Suppressor macrophage treated with lipopolysaccharide for 1 hour (primary cell): ENCODE measurements at regions not wholly inside any gene's neighbourhood (a gene's known extent, or its start where the extent isn't known, plus 50 kb on each side); places are given as distances from the start of the nearest gene placed in this dataset.
"Not testable (repeated sequence)": the region's sequence is repeated elsewhere in the genome, so short reads cannot be mapped to it uniquely, and the experiment has no call there.

Experiments used
- DNase-seq, 3 donors: peaks; one replicate each; pipeline ENCODE4 v3.0.0-alpha.2; 2020 to 2022

DNA sequence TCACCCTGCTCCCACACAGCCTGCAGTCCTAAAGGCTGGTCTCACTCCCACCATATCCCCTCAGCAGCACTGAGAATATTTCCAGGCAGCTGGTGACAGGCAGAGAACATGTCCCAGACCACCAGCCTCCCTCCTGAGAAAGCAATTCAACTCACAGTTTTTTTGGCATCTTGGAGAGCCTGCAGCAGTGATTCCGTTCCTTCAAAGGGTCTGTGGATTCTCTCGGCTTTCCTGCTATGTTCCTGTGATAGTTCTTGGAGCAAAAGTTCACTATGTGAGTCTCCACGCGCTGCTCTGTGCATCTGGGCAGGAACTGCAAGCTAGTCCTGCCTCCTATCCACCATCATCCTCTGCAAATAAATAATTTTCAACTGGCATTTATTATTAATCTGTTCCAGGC, 448.3 kb upstream of the HSF2 start:
- DNase-seq, result no peak

GRCh38 chr6:121951918-121952379, 447.5 kb upstream of the HSF2 start:
- no peak for DNase-seq

GRCh38 chr6:121955401-121955800, 444.1 kb upstream of the HSF2 start:
- not testable (repeated sequence) for DNase-seq

DNA sequence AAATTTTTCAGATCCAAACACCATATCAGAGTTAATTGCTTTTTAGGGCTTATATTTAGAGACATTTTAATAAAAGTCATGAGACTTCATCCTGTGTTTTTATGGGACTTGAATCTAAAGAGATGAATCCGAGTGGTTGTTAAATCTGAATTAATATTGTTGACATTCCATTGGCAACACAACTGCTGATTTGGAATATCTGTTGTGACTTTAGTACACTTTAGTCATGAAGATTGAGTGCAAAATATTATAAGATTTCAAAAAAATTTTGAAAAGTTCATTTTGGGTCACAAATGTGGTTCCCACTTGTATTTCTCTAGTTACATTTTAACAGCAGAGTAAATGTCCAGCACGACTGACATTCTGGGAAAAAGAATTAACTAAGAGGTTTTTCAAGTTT, 442.7 kb upstream of the HSF2 start:
- DNase-seq, result no peak

GRCh38 chr6:121959501-121959900, 440.0 kb upstream of the HSF2 start:
- no peak for DNase-seq

DNA sequence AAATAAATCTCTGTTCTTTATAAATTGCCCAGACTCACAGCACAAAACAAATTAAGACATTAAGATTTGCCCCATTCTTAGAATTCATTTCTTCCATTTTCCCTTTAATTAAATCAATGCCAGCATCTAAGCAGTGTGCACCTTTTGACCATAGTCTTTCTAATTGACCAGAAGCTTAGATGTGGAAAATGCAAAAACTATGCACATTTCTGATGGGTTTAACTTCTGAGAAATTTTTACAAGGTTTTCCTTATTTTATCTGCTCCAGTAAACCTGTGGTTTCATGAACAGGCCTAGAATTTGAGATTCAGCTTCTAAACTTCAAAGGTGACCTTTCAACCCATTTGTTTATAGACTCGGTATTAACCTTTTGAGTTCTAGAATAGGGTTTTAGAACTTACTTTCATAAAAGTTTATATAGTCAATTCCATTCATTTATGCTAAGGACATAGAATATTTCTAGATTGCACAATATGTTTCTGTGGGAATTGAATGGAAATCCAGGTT, 437.8 kb upstream of the HSF2 start:
- DNase-seq, result no peak

DNA sequence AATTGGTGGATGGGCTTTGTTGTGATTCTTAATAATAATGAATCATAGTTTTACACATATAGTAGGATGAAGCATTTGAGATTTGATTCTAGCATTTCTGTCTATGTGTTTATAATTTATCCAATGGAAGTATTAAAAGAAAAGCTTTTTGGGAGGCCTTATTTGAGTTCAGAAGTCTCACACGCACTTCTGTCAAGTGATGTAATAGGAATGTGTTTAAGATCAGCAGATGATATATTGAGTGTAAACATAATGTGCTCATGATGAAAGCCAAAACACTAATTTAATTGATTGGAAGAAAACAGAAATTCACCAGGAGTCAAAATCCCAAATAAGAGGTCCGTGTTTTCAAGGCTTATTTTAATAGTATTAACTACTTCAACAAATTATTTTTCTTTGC, 435.6 kb upstream of the HSF2 start:
- DNase-seq, result no peak

DNA sequence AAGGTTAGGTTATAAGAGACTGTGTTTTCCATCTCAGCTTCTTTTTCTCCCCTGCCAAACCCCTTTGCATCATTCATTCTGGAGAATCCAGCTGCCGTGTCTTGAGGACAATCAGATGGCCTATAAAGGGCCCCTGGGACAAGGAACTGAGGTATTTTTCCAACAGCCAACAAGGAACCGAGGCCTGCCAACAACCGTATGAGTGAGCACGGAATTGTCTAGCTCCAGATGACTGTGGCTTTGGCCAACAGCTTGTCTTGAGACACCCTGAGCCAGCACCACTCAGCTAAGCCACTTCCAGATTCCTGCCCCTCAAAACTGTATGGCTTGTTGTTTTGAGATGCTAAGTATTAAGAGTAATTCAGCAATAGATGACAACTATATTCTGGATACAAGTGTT, 433.7 kb upstream of the HSF2 start:
- DNase-seq, result no peak

DNA sequence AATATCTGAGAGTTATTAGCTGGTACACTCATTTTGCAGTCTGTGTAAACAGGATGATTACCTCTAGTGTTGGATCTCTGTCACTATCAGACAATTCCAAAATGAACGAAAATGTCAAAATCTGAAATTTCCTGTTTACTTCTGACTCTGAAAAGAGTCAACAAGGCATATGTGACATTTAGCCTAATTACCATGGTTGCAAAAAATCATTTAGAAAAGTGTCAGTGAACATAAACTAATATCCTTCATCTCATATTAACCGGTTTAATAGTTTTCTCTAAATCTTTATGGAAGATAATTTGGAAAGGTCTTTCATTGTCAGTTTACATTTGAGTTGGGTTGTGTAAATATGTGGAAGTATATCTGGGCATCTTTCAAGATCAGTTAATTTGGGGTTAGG, 431.8 kb upstream of the HSF2 start:
- DNase-seq, result no peak

DNA sequence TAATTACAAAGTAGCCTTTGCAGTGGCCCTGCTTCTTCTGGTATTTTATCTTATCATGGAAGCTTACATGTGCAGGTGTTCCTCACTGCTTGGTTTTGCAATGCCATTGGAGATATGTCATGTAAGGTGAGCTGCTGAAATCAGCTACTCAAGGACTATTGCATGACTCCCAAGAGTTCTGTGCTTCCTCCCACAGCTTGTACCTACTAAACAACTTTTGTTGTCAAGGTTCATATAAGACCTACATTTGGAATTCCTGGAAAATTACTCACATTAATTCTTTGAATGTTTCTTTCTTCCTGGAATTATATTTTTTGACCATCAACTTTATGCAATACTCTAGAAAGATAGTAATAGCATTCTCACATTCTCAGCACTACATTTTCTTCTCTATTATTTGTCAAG, 427.5 kb upstream of the HSF2 start:
- DNase-seq, result no peak

DNA sequence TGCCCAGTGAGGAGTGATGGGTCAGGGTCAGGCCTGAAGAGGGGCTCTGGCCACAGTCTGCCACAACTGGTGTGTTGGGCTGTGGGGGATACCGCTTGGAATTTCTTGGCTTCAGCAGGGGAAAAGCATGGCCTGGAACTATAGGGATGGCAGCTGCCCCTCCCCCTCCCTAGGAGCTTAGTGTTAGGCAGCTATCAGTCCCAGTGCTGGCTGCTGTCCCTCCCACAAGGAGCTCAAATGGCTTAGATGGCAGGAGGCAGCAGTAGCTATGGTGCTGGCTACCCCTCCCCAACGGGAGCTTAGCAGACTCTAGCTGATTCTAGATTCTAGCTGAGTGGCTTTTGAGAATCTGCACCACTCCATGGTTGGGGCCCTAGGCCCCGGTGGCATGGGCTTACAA, 414.5 kb upstream of the HSF2 start:
- DNase-seq, result no peak

DNA sequence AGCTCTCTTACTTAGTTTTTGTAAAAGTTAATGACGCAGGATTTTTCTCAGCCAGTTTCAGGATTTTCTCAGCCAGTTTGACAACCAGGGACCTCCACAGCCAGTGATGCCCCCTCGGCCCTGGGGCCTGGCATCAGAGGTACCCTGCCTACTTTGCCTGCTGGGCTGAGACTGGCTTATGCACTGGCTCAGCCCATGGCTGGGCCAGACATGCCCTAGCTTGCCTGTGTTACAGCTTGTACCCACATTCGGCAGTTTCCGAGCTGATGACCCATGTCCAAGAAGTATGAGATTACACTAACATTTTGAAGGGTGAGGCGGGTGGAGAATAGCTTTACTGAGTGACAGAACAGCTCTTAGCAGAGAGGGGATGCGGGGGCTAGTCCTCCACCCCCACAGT, 406.1 kb upstream of the HSF2 start:
- DNase-seq, result no peak

- DNase-seq, result no peak
Observed at GRCh38 chr6:121994919-121995318, 404.5 kb upstream of the HSF2 start.

GRCh38 chr6:121998631-121999030, 400.8 kb upstream of the HSF2 start:
- DNase-seq, result no peak

- DNase-seq, result no peak
Observed at GRCh38 chr6:121999456-122000065, 399.9 kb upstream of the HSF2 start.

- no peak for DNase-seq
Observed at GRCh38 chr6:122005661-122006060, 393.8 kb upstream of the HSF2 start.

GRCh38 chr6:122007339-122007738, 392.1 kb upstream of the HSF2 start:
- no peak for DNase-seq

- no peak for DNase-seq
Observed at GRCh38 chr6:122008101-122008999, 391.1 kb upstream of the HSF2 start.

DNA sequence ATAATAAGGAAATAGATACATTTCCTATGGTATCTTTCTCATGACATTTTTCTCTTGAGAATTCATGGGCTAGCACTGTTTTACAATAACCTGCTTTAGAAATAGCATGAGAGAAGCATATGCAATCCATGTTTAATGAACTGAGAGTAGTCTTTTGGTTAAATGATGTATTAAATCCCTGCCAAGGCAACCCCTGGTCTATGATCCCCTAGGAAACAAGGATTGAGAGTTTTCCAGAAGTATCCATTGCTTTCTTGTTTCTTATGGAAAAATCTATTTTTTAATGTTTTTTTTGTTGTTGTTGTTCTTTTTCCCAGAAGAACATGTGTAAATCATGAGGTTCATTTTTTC, 390.5 kb upstream of the HSF2 start:
- no peak for DNase-seq

GRCh38 chr6:122012578-122012977, 386.9 kb upstream of the HSF2 start:
- no peak for DNase-seq

DNA sequence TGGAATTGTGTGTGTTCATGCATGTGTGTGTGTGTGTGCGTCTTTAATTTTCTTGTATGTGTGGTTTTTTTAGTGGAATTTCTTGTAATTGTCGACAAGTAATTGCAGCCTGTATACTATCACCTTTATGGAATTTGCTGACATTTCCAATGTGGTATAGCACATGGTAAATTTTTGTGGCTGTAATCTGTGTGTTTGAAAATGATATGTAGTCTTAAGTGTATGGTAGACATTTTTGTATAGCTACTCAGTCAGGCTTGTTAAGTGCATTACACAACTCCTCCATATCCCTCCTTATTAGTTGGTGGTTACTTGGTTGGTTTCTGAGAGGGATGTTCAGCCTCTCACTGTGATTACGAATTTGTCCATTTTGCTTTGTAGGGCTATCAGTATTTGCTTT, 384.5 kb upstream of the HSF2 start:
- DNase-seq, result no peak

- DNase-seq, result no peak
Observed at GRCh38 chr6:122020588-122021264, 378.7 kb upstream of the HSF2 start.

DNA sequence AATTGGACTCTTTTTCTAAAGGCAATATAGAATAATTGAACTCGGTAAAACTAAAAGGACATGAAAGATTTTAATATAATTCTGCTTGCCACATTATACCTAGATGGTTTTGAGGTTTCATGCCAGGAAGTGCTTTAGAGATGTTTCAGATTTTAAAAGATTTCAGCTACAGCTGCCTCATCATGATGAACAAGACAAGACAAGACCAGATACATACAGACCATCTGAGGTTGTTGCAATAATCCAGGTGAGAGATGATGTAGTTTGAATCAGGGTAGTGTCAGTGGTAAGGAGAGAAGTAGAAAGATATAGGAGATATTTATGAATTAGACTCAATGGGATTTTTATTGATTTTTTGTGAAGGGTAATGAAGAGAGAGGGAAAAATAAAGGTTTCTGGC, 374.3 kb upstream of the HSF2 start:
- DNase-seq, result no peak
